ENCODE measurements at regions not wholly inside any gene's neighbourhood (a gene's known extent, or its start where the extent isn't known, plus 50 kb on each side); places are given as distances from the start of the nearest gene placed in this dataset.

DNA sequence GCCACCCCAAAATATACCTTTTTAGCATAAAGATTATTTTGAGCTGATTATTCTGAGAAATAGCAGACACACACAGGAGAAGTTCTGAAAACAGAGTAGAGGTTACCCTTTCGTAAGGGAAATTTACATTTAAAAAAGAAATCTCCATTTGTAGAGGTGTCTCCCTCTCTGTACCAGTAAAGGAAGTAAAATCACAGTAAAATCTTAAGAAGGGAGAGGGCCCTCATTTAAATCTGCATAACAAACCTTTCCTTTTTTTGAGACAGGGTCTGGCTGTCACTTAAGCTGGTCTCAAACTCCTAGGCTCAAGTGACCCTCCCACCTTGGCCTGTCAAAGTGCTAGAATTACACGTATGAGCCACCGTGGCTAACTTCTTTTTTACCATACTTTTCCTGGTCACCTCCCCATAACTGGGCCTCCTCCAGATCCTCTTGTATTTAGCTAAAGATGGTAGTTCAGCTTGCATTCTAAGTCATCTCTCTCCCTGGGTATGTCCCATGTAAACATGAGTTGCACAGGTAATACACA is 92.2 kb upstream of the INTU start:
- TF ChIP-seq CTCF (IDR thresholded peaks at IDR 0.05) (no peak), POLR2AphosphoS5 (IDR thresholded peaks at IDR 0.05) (no peak), EP300 (IDR thresholded peaks at IDR 0.05) (no peak), POLR2A (IDR thresholded peaks at IDR 0.05) (no peak)

Data from suprapubic skin (tissue), 4 donors.